Mesendoderm (in vitro differentiated cells): ENCODE measurements at regions not wholly inside any gene's neighbourhood (a gene's known extent, or its start where the extent isn't known, plus 50 kb on each side); places are given as distances from the start of the nearest gene placed in this dataset.

Experiments
- DNase-seq: peaks from one replicate; pipeline ENCODE4 v3.0.0; 2013
- H2AK5ac ChIP-seq: 2 replicates; pipeline ENCODE4 v1.6.1; 2013; ENCODE audit warnings: low read length, inconsistent platforms
- H2BK120ac ChIP-seq: 2 replicates; pipeline ENCODE4 v1.6.1; 2013; ENCODE audit warnings: low read depth, mild to moderate bottlenecking, low read length, moderate library complexity, mixed read lengths
- H2BK15ac ChIP-seq: replicated peaks from 2 replicates; pipeline ENCODE4 v1.6.1; 2013; ENCODE audit warnings: low read depth, mild to moderate bottlenecking, moderate library complexity
- H2BK5ac ChIP-seq: 2 replicates; pipeline ENCODE4 v1.6.1; 2013; ENCODE audit warnings: low read length, inconsistent platforms
- H3K18ac ChIP-seq: 2 replicates; pipeline ENCODE4 v1.6.1; 2013; ENCODE audit warnings: mild to moderate bottlenecking, low read length, mixed read lengths
- H3K23ac ChIP-seq: one replicate; pipeline ENCODE4 v1.6.1; 2013; ENCODE audit warnings: low read length
- H3K27ac ChIP-seq: 2 replicates; pipeline ENCODE4 v1.5.1; 2013; ENCODE audit warnings: low read depth, mild to moderate bottlenecking, inconsistent platforms, low read length, moderate library complexity
- H3K27me3 ChIP-seq: 2 replicates; pipeline ENCODE4 v1.6.1; 2013; ENCODE audit warnings: low read length, control low read depth, mild to moderate bottlenecking, inconsistent platforms; ENCODE audit not compliant: insufficient read depth, poor library complexity
- H3K36me3 ChIP-seq: 2 replicates; pipeline ENCODE4 v1.6.1; 2013; ENCODE audit warnings: low read length, inconsistent platforms; ENCODE audit not compliant: control insufficient read depth, insufficient read depth
- H3K4ac ChIP-seq: one replicate; pipeline ENCODE4 v1.6.1; 2013; ENCODE audit warnings: low read depth, mild to moderate bottlenecking, low read length, moderate library complexity
- H3K4me1 ChIP-seq: 2 replicates; pipeline ENCODE4 v1.6.1; 2013; ENCODE audit warnings: low read depth, low read length, inconsistent platforms; ENCODE audit not compliant: control insufficient read depth
- H3K4me2 ChIP-seq: 2 replicates; pipeline ENCODE4 v1.6.1; 2013; ENCODE audit warnings: low read length
- H3K4me3 ChIP-seq: 2 replicates; pipeline ENCODE4 v1.5.1; 2013; ENCODE audit warnings: mild to moderate bottlenecking, low read length
- H3K56ac ChIP-seq: one replicate; pipeline ENCODE4 v1.6.1; 2013; ENCODE audit warnings: low read length
- H3K79me1 ChIP-seq: 2 replicates; pipeline ENCODE4 v1.6.1; 2013; ENCODE audit warnings: low read length, inconsistent platforms
- H3K79me2 ChIP-seq: 2 replicates; pipeline ENCODE4 v1.6.1; 2013; ENCODE audit warnings: mild to moderate bottlenecking, low read length; ENCODE audit not compliant: control insufficient read depth, insufficient read depth
- H3K9ac ChIP-seq: 2 replicates; pipeline ENCODE4 v1.6.1; 2013; ENCODE audit warnings: low read length, inconsistent platforms
- H4K5ac ChIP-seq: one replicate; pipeline ENCODE4 v1.6.1; 2013; ENCODE audit warnings: low read length
- H4K8ac ChIP-seq: one replicate; pipeline ENCODE4 v1.6.1; 2013; ENCODE audit warnings: low read depth, mild to moderate bottlenecking, control low read depth, low read length, moderate library complexity
- WGBS: extraction: QIAGEN DNeasy Blood & Tissue Kit; methylation state at CpG from one replicate; pipeline ENCODE4 v1.1.7; 2013; ENCODE audit warnings: low lambda C conversion rate, missing lambda C conversion rate; ENCODE audit not compliant: insufficient coverage; ENCODE audit errors: extremely low coverage; 5-methylcytosine and 5-hydroxymethylcytosine counted together

DNA sequence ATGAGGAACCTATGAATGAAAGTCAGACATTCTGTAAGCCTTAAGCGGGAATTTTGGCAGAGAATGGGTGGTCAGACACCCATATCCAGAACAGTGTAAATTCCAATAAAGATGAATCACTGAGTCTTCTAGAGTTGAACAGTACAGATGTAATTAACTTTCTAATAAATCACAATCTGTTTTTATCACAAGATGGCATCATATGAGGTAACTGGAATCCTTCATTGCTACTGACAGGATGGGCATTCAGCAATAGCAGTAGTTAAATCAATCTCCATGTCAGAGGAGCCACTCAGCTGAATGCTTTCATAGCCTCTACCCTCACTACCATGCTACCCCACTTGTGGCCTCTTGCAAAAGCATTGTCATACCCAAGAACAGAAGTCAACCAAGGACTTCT is 690.3 kb downstream of the AMY1C start:
- H2BK120ac ChIP-seq, result no peak overlapping the region
- no peak overlapping the region for H3K4ac ChIP-seq
- no peak overlapping the region for H3K56ac ChIP-seq
- H2BK15ac ChIP-seq, result no peak overlapping the region
- no peak overlapping the region for H2AK5ac ChIP-seq
- H3K27me3 ChIP-seq, result no peaks in the 10 kb centered on the region
- no peak overlapping the region for H3K4me2 ChIP-seq
- DNase-seq, result no peak
- H3K9ac ChIP-seq, result no peak overlapping the region
- no peaks in the 10 kb centered on the region for H3K36me3 ChIP-seq
- H3K23ac ChIP-seq, result no peak overlapping the region
- H3K27ac ChIP-seq, result no peak overlapping the region
- H3K18ac ChIP-seq, result no peak overlapping the region
- no CpG with 5 or more reads among the region's 1 CpG for WGBS
- H3K4me3 ChIP-seq, result no peak overlapping the region
- no peaks in the 10 kb centered on the region for H3K79me1 ChIP-seq
- H4K5ac ChIP-seq, result no peak overlapping the region
- no peak overlapping the region for H2BK5ac ChIP-seq
- H3K79me2 ChIP-seq, result no peaks in the 10 kb centered on the region
- no peak overlapping the region for H4K8ac ChIP-seq
- H3K4me1 ChIP-seq, result no peaks in the 10 kb centered on the region

GRCh38 chr1:104456724-104457123 is 707.0 kb downstream of the AMY1C start:
- H3K9ac ChIP-seq, result no peak overlapping the region
- no peak overlapping the region for H2BK120ac ChIP-seq
- H2BK5ac ChIP-seq, result no peak overlapping the region
- H3K4ac ChIP-seq, result no peak overlapping the region
- H3K18ac ChIP-seq, result no peak overlapping the region
- no peak for DNase-seq
- no peak overlapping the region for H3K56ac ChIP-seq
- H4K5ac ChIP-seq, result no peak overlapping the region
- no peak overlapping the region for H2BK15ac ChIP-seq
- H3K27ac ChIP-seq, result no peak overlapping the region
- H3K4me2 ChIP-seq, result no peak overlapping the region
- H3K4me3 ChIP-seq, result no peak overlapping the region
- no peaks in the 10 kb centered on the region for H3K4me1 ChIP-seq
- H3K79me1 ChIP-seq, result no peaks in the 10 kb centered on the region
- no peaks in the 10 kb centered on the region for H3K36me3 ChIP-seq
- H2AK5ac ChIP-seq, result no peak overlapping the region
- H4K8ac ChIP-seq, result no peak overlapping the region
- no peaks in the 10 kb centered on the region for H3K79me2 ChIP-seq
- WGBS, result no CpG with 5 or more reads among the region's 1 CpG
- H3K27me3 ChIP-seq, result no peaks in the 10 kb centered on the region
- no peak overlapping the region for H3K23ac ChIP-seq

- no peak for DNase-seq
Measured at GRCh38 chr1:104459886-104460285, 710.2 kb downstream of the AMY1C start.

DNA sequence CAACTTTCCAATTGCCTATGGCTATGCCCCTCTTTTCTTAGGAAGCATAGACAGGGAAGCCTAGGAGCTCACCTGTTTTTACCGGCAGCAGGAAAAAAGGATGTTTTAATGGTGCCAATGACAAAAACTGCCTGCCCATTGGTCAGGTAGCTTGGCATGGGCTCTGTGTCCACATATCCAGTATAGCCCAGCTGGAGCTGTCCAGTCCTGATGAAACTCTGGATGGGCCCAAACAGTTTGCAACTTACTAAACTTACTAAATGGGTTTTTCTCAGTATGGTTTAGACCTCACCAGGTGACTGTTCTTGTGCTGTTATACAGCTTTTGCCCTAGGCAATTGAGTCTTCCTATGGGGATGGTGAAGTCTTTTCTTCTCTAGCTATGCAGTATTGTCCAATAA is 711.2 kb downstream of the AMY1C start:
- Histone ChIP-seq H3K4me2 (no peak overlapping the region), H3K18ac (no peak overlapping the region), H3K4ac (no peak overlapping the region), H3K79me2 (no peaks in the 10 kb centered on the region), H4K5ac (no peak overlapping the region), H3K23ac (no peak overlapping the region), H2BK120ac (no peak overlapping the region), H3K27me3 (no peaks in the 10 kb centered on the region), H3K4me3 (no peak overlapping the region), H3K4me1 (no peaks in the 10 kb centered on the region), H4K8ac (no peak overlapping the region), H3K9ac (no peak overlapping the region), H3K27ac (no peak overlapping the region), H2BK15ac (no peak overlapping the region), H3K56ac (no peak overlapping the region), H2BK5ac (no peak overlapping the region), H3K79me1 (no peaks in the 10 kb centered on the region), H3K36me3 (no peaks in the 10 kb centered on the region), H2AK5ac (no peak overlapping the region)
- no CpG with 5 or more reads among the region's 1 CpG for WGBS
- DNase-seq, result no peak

More at GRCh38 chr1:104459886-104460285, 710.2 kb downstream of the AMY1C start:
- H3K23ac ChIP-seq, result no peak overlapping the region
- H2BK15ac ChIP-seq, result no peak overlapping the region
- no peak overlapping the region for H3K18ac ChIP-seq
- H3K4me2 ChIP-seq, result no peak overlapping the region
- WGBS, result no CpG with 5 or more reads among the region's 2 CpGs
- H3K79me1 ChIP-seq, result no peaks in the 10 kb centered on the region
- no peak overlapping the region for H4K5ac ChIP-seq
- no peaks in the 10 kb centered on the region for H3K27me3 ChIP-seq
- no peak overlapping the region for H2AK5ac ChIP-seq
- H3K27ac ChIP-seq, result no peak overlapping the region
- H3K4me1 ChIP-seq, result no peaks in the 10 kb centered on the region
- H4K8ac ChIP-seq, result no peak overlapping the region
- H3K79me2 ChIP-seq, result no peaks in the 10 kb centered on the region
- H2BK5ac ChIP-seq, result no peak overlapping the region
- no peak overlapping the region for H3K4me3 ChIP-seq
- H3K36me3 ChIP-seq, result no peaks in the 10 kb centered on the region
- H3K56ac ChIP-seq, result no peak overlapping the region
- no peak overlapping the region for H3K4ac ChIP-seq
- H3K9ac ChIP-seq, result no peak overlapping the region
- no peak overlapping the region for H2BK120ac ChIP-seq

DNA sequence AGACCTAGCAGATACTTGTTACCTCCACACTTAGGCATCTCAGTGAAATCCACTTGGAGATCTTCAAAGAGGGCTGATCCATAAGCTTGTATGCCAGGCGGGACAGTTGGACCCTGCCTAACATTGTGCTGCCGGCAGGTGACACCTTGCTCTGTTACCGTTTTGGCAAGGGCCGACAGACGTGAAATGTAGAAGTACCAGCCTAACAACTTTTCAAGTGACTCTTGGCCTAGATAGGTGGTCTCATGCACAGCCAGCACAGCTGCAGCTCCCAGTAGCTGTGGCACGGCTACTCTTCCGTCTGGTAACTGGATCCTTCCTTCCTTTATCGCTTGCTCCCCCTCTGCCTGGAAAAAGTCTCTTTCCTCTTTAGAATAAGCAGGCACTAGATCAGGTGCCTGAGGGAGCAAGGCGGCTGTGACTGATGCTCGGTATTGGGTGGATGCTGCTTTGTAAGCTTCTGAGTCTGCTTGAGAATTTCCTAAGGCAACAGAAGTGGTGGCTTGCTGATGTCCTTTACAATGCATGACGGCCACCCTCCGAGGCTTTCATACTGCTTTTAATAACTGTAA is 713.5 kb downstream of the AMY1C start:
- WGBS, result no CpG with 5 or more reads among the region's 12 CpGs
- no peaks in the 10 kb centered on the region for H3K4me1 ChIP-seq
- no peaks in the 10 kb centered on the region for H3K79me1 ChIP-seq
- H3K4ac ChIP-seq, result no peak overlapping the region
- H3K79me2 ChIP-seq, result no peaks in the 10 kb centered on the region
- no peak overlapping the region for H4K8ac ChIP-seq
- H3K36me3 ChIP-seq, result no peaks in the 10 kb centered on the region
- no peak overlapping the region for H3K4me3 ChIP-seq
- no peak overlapping the region for H3K18ac ChIP-seq
- no peak overlapping the region for H2BK120ac ChIP-seq
- DNase-seq, result no peak
- no peak overlapping the region for H3K9ac ChIP-seq
- H2BK5ac ChIP-seq, result no peak overlapping the region
- no peak overlapping the region for H2BK15ac ChIP-seq
- H3K27ac ChIP-seq, result no peak overlapping the region
- H3K4me2 ChIP-seq, result no peak overlapping the region
- H4K5ac ChIP-seq, result no peak overlapping the region
- H3K23ac ChIP-seq, result no peak overlapping the region
- H3K27me3 ChIP-seq, result no peaks in the 10 kb centered on the region
- no peak overlapping the region for H2AK5ac ChIP-seq
- no peak overlapping the region for H3K56ac ChIP-seq

DNA sequence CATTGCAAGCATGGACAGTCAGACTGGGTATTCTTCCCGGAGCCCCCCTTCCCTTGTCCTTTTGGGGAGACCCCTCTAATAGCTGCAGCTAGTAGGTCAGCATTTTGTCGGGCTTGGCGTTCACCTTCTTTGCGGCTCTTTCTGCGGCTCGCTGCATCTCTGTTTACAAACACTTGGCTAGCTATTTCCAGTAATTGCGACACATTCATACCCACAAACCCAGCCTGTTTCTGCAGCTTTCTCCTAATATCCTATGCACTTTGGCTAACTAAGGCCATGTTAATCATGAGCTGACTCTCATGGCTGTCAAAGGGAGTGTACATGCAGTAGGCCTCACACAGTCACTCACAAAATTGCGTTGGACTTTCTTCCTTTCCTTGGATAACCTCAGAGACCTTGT is 716.4 kb downstream of the AMY1C start:
- Histone ChIP-seq H3K36me3 (no peaks in the 10 kb centered on the region), H3K27ac (no peak overlapping the region), H3K27me3 (no peaks in the 10 kb centered on the region), H3K9ac (no peak overlapping the region), H3K79me2 (no peaks in the 10 kb centered on the region), H4K5ac (no peak overlapping the region), H2BK120ac (no peak overlapping the region), H3K4me2 (no peak overlapping the region), H2AK5ac (no peak overlapping the region), H4K8ac (no peak overlapping the region), H3K4me1 (no peaks in the 10 kb centered on the region), H2BK5ac (no peak overlapping the region), H3K4me3 (no peak overlapping the region), H3K23ac (no peak overlapping the region), H3K4ac (no peak overlapping the region), H3K79me1 (no peaks in the 10 kb centered on the region), H3K56ac (no peak overlapping the region), H2BK15ac (no peak overlapping the region), H3K18ac (no peak overlapping the region)
- no CpG with 5 or more reads among the region's 8 CpGs for WGBS
- no peak for DNase-seq
